LNCaP clone FGC (cell line): ENCODE measurements at regions not wholly inside any gene's neighbourhood (a gene's known extent, or its start where the extent isn't known, plus 50 kb on each side); places are given as distances from the start of the nearest gene placed in this dataset.

Experiments used
- DNase-seq: peaks from one replicate; pipeline ENCODE4 v3.0.0-alpha.2; 2011; ENCODE audit warnings: low read depth
- H3K4me3 ChIP-seq: 2 replicates; pipeline ENCODE4 v1.5.1; 2011; ENCODE audit warnings: mild to moderate bottlenecking, low read depth, low read length, control low read depth
- TF ChIP-seq, protein P1 (sequence below): IDR thresholded peaks from 2 replicates; pipeline ENCODE4 v1.5.1; 2012; ENCODE audit warnings: mild to moderate bottlenecking; ENCODE audit not compliant: control insufficient read depth, insufficient read depth; ENCODE audit errors: extremely low read depth

- no peak for DNase-seq
- TF ChIP-seq, protein P1, sequence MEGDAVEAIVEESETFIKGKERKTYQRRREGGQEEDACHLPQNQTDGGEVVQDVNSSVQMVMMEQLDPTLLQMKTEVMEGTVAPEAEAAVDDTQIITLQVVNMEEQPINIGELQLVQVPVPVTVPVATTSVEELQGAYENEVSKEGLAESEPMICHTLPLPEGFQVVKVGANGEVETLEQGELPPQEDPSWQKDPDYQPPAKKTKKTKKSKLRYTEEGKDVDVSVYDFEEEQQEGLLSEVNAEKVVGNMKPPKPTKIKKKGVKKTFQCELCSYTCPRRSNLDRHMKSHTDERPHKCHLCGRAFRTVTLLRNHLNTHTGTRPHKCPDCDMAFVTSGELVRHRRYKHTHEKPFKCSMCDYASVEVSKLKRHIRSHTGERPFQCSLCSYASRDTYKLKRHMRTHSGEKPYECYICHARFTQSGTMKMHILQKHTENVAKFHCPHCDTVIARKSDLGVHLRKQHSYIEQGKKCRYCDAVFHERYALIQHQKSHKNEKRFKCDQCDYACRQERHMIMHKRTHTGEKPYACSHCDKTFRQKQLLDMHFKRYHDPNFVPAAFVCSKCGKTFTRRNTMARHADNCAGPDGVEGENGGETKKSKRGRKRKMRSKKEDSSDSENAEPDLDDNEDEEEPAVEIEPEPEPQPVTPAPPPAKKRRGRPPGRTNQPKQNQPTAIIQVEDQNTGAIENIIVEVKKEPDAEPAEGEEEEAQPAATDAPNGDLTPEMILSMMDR, result no peak
- no peak overlapping the region for H3K4me3 ChIP-seq
Measured at GRCh38 chr10:64365663-64366062, 844.5 kb downstream of the REEP3 start.

- TF ChIP-seq, protein P1, result no peak
- no peak overlapping the region for H3K4me3 ChIP-seq
- DNase-seq, result no peak
Measured at GRCh38 chr10:64368298-64368697, 847.1 kb downstream of the REEP3 start.

- H3K4me3 ChIP-seq, result no peak overlapping the region
- TF ChIP-seq, protein P1, result no peak
Measured at GRCh38 chr10:64369885-64370773, 848.9 kb downstream of the REEP3 start.

DNA sequence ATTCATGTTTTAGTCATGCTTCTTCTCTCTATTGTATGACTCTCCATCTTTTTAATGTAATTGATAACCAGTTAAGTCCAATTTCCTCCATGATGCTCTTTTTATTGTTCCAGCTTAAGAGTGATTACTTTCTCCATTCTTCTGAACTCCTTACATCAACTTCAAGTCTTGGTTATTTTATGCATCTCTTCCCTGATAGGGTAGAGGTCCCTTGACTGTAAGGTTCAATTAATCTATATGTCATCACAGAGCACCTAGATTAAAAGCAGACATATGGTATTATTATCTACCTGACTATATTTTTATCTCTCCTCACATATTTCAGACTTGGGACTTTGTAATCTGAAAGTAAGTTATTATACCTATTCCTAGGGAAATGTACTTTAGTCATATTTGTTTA, 853.1 kb downstream of the REEP3 start:
- TF ChIP-seq, protein P1, result no peak
- no peak overlapping the region for H3K4me3 ChIP-seq
- DNase-seq, result no peak

More at GRCh38 chr10:64369885-64370773, 848.9 kb downstream of the REEP3 start:
- no peak for DNase-seq

GRCh38 chr10:64376167-64376566, 855.0 kb downstream of the REEP3 start:
- no peak for DNase-seq
- H3K4me3 ChIP-seq, result no peak overlapping the region

DNA sequence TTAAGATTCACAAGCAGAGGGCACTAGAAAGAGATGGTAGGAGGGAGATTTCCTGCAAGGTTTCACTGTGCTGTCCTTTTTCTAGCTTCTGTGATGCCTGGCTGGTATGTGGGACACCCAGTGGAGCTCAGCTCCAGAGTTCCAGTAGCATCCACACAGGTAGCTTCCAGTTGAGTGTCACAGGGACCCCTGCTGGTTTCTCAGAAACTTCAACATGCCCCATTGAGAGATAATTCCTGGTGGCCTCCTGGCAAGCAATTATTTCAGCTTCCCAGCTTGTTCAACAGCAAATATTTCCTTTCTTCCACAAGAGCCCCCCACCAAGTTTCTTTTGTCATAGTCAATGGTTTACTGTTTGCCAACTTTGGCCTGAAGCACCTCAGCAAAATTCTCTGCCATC, 858.7 kb downstream of the REEP3 start:
- no peak for DNase-seq
- H3K4me3 ChIP-seq, result no peak overlapping the region
- TF ChIP-seq, protein P1, result peak; percentile 16; the same call in 1 of the 2 replicates

More at GRCh38 chr10:64376167-64376566, 855.0 kb downstream of the REEP3 start:
- TF ChIP-seq, protein P1, result 0 out of 2 replicates have a peak, but pooled peaks have one; percentile 2
